ENCODE measurements at regions not wholly inside any gene's neighbourhood (a gene's known extent, or its start where the extent isn't known, plus 50 kb on each side); places are given as distances from the start of the nearest gene placed in this dataset.
"Not testable (repeated sequence)": the region's sequence is repeated elsewhere in the genome, so short reads cannot be mapped to it uniquely, and the experiment has no call there.

DNA sequence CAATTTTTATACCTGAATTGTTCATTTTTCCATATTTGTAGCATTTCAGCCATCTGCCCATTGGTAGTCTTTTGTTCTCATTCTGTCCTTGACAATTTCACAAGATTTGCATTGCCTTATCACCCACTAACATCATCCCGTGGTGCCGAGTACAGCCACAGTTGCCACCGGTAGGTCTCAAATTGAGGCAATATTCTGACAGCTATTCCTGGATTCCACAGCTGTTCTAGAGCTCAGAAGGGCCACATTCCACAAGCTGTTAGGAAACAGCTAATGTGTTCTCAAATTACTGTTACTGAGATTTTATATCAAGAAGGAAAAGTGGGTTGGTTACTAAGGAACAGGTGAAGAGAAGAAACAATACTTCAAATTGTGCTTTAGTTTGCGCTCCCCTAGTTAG lies 178.8 kb downstream of the RPRM start:
- no peak for DNase-seq

DNA sequence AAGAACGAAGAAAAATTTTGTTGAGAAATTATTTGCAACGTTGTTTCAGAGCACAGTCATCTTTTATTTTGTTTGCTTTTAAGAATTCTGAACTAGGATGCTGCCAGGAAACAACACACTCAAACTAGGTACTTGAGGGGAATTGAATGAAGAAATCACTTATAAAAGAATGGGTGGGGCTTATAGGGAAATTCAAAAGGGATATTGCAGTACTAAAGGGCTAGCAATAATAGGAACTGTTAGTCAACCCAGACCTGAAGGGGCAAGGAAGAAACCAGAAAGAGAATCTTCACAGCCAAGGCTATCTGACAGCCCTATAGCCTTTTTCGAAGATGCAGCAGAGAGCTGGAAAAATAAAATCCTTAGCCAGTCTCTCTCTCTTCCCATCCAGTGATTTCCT lies 179.3 kb downstream of the RPRM start:
- no peak for DNase-seq

DNA sequence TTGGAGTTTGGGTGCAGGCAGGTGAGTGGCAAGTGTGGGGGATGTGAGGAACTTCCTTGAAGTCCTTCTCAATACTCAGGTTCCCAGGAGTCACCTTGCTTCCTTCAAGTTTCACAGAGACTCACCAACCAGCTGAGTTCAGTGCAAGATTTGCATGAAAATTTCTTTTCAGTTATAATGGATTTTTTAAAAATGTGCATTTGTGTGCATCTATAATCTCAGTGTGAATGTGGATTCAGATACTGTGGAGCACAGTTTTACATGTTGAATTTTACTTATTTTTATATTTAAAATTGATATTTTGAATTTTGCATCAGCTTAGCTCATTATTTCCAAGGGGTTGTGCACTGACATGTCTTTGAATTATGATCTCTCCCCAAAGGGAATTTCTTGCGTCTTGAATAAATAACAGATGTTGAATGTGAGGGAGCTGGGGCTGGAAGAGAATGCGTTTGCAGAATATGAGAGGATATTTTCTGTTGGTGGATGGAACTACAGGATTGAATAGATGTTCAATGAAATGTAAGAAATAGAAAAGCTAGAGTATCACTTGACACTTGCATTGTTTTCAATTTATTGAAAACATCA lies 184.3 kb downstream of the RPRM start:
- DNase-seq: no peak

DNA sequence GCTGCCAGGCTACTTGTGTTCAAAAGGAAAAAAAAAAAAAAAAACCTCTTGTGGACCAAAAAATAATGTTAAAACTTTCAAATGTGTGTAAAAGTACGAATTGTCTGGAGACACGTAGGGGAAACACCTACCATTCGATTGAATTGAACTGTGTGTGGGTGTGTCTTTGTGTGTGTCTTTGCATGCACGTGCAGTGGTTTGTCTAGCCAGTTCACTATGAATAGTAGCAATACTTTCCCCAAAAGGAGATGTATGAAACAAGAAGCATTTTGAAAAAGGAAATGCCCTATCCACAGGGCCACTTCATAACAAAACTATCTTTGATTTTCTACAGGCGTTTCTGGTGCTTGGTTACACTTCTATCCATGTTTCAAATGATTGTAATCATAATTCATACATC lies 186.8 kb downstream of the RPRM start:
- DNase-seq: no peak

DNA sequence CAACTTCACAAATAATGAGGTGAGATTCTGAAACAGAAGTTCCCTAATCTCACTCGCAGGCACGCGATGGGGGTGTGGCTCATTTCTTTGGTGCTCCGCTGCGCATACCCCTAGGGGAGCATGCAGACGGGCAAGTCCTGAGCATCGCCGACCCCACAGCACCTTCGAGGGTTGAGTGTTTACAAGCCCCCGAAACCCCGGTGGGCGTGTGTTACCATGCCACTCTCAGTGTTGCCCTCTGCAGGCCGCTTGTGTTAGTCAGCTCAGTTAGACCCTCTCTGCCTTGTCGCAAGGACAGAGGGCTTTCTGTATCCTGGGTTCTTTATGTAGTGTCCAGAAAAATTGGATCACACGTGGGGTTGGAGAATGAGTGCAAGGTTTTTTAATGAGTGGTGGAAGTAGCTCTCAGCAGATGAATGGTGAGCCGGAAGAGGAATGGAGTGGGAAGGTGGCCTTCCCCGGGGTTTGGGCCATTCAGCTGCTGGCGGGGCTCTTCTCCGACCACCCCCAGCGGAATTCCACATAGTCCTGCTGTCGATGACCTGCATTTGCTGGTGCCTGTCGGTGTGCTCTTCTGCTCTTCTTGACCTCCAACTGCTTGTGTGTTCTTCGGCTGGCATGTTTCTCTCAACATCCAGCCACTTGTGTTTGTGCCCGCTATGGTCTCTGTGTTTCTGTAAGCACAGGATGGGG lies 191.3 kb downstream of the RPRM start:
- DNase-seq: no peak

DNA sequence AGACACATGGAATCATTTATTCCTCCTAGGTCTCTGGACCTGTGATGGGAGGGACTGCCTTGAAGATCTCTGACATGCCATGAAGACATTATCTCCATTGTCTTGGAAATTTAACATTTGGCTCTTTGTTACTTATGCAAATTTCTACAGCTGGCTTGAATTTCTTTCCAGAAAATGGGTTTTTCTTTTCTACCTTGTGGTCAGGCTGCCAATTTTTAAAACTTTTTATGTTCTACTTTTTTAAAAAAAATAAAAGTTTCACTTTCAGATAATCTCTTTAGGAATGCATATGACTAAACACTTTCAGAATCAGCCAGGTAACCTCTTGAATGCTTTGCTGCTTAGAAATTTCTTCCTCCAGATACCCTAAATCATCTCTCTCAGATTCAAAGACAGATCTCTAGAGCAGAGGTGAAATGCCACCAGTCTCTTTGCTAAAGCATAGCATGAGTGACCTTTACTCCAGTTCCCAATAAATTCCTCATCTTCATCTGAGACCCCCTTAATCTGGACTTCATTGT lies 209.6 kb downstream of the RPRM start:
- no peak for DNase-seq

DNA sequence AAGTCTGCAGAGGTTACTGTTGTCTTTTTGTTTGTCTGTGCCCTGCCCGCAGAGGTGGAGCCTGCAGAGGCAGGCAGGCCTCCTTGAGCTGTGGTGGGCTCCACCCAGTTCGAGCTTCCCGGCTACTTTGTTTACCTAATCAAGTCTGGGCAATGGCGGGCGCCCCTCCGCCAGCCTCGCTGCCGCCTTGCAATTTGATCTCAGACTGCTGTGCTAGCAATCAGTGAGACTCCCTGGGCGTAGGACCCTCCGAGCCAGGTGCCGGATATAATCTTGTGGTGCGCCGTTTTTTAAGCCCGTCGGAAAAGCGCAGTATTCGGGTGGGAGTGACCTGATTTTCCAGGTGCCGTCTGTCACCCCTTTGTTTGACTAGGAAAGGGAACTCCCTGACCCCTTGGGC lies 221.7 kb downstream of the RPRM start:
- DNase-seq: not testable (repeated sequence)

DNA sequence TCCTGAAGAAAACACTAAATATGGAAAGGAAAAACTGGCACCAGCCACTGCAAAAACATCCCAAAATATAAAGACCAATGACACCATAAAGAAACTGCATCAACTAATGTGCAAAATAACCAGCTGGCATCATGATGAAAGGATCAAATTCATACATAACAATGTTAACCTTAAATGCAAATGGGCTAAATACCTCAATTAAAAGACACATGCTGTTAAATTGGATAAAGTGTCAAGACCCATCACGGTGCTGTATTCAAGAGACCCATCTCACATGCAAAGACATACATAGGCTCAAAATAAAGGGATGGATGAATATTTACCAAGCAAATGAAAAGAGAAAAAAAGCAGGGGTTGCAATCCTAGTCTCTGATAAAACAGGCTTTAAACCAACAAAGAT lies 231.9 kb downstream of the RPRM start:
- DNase-seq: not testable (repeated sequence)

DNA sequence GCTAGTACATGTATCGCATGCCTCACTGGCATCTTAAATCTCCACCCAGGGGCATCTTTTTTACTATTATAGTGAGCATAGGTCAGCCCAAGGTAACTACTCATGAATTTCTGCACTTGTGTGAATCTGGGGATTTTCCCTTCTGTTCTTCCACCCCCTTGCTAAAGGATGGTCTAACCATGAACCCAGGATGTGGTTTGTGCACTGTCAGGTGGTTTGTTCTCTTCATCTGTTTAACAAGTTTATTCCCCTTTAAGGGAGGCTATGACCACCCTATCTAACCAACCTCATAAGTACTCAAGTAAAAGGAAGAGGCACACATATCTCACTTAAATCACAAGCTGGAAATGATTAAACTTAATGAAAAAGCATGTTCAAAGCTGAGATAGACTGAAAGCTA lies 243.0 kb downstream of the RPRM start:
- DNase-seq: no peak

DNA sequence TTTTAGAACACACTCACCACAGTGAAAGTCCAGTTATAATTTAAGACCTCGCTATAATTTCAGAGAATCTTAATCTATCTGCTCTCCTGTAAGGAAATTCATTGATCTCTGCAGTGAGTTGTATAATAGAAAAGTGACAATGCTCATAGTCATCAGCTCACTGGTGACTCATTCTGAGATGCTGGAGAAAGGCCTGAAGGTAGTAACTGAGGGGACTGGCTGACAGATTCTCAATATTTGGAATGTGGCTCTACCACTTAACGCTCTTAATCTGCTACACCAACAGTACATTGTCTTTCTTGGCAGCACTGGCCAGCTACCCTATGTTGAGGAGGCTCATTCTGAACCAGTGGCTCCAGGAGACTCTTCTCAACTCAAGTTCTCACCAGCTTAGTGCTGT lies 246.1 kb downstream of the RPRM start:
- no peak for DNase-seq

DNA sequence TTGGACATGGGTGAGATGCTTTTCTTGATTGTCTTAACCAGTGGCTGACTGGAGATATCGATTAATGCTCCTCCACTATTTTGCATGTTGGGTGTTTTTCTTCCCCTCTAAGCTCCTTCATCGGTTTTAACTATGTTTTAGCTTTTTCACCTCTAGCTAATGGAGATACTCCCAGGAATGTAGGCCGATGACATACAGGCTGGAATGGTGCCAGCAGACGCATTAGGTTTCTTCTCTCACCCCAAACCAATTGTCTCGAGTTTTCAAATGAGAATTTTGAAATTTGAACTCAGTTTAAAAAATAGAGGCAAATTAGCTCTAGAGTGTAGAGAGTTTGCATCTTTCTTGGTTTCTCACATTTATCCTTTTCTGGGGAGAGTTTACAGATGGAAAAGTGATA lies 247.6 kb downstream of the RPRM start:
- no peak for DNase-seq

DNA sequence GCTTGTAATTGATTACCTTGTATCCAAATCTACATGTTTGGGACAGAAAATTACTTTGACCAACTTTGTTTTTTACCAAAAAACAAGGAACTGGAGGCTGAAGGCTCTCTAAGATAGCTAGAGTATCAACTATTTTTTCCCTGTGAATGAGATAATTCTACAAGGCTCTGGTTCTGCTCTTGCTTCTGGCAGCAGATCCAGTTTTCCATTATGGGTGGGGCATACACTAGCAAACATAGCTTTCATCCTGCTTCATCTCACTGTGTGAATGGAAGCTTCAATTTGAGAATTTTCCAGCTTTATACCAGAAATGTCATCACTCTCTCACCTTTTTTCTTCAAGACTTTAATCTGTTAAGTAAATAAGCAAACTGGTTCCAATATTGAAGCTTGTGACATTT lies 249.7 kb downstream of the RPRM start:
- no peak for DNase-seq

DNA sequence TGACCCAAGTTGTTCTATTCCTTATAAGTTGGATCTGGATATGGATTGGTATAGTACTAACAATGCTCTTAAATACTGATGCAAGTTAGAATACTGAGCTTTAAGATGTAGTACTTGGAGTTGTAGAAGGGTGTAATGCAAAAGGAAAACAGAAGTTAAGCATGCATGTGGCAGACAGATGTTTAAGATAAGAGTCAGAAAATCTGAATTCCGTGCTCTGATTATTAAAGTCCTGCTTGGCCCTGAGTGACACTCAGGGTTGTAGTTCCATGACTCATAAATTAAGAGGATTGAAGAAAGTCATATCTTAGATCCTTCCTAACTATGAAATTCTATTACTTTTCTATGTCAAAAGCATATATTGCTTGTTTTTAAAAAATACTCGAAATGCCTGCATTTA lies 250.6 kb downstream of the RPRM start:
- no peak for DNase-seq

DNA sequence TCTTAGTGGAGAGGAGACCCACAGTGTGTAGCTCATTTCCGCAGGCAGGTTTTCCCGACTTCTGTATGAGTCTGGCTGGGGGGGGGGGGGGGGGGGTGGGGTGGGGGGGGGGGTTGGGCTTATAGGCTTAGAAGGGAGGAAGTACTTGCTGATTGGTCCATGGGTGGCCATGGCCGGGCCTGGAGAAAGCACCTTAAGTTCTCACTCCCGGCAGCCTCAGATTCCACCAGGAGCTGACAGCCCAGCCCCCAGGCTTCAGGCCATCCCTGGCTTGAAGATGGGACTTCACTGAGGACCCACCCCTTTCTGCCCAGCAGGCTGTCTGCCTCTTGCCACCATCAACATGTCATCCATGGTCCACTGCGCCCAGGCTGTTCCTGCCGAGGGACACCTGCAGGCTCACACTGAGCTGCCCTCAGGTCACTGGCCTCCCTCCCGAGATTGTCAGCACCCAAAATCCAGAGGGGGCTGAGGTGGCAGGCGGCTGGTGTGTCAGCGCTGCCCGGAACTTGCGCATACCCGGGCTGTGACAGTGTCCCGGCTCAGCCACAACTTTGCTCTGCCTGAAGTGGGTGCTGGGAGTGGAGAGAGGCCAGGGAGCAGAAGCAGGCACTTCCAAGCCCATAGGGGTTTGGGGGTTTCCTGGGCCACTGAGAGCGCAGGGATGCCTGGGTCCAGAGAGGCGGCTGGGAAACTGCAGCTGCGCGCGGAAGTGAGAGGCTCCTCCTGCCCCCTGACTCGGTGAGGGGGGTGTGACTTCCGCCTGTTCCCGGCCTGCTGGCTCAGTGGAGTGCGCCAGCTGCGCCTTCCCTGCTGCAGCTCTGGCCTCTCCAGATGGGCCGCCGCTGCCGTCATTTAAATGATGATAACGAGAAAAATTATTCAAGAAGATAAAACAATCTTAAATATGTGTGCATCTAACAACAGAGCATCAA lies 256.1 kb downstream of the RPRM start:
- no peak for DNase-seq

DNA sequence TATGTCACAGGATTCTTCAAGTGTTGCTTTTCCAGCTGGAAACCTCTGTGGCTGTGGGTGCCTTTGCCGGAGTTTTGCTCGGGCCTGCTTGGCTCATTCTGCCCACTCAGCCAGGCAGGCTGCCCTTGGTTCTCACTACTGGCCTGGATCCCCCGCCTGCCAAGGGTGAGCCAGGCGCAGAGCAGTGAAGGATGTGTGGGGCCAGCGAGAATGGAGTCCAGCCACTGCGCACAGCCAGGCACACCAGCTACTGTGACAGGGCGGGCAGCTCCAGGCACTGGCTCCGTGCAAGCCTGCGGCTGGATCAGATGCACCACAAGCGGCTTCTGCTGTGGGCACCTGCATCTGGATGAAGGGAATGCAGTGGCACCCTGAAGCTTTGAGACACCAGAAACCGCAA lies 257.1 kb downstream of the RPRM start:
- no peak for DNase-seq

DNA sequence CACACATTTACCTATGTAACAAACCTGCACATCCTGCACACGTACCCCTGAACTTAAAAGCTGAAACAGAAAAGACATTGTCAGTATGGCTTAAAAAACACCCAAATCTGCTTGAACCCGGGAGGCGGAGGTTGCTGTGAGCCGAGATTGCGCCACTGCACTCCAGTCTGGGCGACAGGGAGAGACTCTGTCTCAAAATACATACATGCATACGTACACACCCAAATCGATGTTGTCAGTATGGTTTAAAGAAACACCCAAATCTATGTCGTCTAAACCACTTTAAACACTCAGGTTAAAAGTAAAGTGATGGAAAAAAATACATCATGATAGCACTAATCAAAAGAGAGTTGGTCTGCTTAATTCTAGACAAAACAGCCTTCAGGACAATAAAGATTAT lies 257.5 kb downstream of the RPRM start:
- DNase-seq: no peak

DNA sequence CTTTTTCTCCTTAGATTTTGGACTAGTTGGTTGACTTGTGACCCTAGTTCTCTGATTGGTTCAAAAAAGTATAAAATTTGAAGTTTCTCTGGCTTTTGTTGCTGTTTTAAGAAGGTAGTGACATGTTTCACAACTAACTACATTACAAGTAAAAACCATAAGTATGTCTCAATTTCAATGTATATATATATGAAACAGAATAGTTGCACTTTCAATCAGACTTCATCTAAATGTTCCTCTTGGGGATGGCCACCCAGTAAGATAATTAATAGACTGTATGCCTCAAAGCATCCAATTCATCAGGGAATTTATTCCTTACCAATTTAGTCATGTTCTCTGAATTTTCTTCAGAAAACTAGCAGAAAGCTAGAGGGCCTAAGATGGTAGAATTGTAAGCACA lies 259.7 kb downstream of the RPRM start:
- DNase-seq: no peak

DNA sequence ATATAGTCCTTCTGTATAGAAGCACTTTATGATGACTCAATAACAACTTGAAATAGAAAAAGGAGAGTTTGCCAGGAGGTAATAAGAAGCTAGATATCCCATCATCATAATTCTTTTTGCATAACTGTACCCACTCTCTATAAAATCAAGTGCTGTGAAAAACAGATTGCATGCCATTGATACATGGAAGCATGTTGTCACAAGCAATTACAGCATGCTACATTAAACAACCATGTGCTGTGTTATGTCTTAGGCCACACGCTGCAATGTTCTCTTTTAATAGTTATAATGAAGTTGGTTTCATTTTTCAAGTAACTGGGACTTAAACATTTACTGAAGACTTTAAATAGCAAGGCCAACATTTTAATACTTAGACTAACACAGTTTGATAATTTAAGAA lies 264.2 kb downstream of the RPRM start:
- DNase-seq: no peak

DNA sequence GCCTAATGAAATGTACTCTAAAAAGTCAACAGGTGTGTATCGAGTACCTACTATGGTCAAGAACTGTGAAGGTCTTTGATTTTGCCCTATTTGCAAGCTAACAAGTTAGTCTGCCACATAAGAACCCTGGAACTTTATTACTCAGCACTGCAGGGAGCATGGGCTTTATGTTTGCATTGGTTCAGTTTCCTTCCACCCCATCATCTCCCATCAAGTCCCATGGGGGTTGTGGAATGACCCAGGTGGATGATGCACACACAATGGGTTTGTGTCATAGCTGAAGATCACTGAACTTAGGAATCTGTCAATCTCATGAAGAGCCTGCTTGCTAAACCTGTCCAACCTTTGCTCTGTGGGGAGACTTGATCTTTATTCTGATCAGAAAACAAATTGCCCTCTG lies 265.5 kb downstream of the RPRM start:
- no peak for DNase-seq

DNA sequence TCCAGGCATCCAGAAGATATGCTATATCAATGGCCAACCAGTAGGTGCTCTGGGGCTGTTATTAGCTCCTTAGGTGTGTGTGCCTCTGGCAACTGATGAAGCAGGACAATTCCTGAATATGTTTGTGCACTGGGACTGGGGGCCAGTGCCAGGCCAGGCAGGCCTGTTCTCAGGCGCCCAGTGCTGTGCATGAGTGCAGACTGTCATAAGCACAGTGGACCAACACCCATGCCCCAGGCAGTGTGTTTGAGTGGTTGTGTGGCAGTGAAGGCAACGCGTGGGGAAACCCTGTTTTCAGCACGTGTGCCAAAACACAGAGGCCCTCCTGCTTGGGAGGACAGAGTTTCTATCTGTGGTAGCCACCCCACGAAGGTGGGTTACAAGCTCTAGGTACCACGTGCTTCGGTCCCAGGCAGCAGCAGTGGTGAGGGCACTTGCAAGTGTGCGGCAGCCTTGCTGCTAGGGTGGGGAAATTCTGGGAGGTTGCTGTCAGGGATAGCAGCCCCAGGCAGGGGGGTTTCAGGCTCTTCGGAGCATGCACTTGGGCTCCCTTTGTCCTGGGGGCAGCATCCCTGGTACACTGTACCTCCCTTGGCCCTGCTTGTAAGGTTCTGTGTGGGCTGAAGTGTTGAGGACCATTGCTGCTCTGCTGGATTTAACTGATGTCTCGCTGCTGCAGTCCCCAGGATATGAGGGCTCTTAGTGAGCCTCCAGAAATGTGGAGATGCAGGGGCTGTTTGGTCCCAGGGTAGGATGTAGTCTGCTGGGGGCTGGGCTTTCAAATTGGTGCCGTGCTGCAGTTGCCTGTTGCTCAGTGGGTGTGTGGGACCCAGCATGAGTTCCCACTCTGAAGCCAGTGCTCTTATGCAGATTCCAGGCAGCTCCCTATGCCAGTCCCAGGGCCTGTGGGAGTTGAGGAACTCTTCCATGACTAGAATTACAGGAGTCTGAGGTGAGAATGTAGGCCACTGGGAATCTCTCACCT lies 280.9 kb downstream of the RPRM start:
- DNase-seq: no peak

DNA sequence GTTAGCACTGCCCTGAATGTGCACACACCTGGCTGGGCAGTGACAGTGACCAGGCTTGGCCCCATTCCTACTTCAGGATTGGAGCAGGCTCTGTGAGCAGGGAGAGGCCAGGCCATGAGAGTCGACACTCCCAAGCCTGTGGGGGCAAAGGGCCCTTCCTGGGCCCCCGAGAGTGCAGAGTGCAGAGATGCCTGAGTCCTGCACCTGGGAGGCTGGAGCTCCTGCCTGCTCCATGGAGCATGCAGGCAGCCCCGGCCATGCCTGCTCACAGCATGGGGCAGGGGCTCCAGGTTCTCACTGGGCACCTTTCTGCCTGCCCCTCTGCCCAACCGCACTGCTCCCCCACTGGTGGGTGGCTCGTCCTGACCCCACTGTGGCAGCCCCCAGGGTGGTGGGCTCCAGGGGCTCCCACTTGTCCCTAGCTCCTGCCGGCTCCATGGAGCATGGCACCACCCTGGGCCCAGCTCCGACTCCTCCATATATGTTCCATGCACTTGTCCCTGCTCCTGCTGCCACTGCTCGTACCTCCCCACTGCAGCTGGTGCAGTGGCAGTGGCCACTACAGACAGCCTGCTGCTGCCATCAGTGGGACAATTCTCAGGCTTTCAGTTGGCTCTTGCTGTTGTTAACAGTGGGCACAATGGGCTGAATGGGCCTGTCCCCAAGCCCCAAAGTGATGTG lies 282.0 kb downstream of the RPRM start:
- DNase-seq: no peak

DNA sequence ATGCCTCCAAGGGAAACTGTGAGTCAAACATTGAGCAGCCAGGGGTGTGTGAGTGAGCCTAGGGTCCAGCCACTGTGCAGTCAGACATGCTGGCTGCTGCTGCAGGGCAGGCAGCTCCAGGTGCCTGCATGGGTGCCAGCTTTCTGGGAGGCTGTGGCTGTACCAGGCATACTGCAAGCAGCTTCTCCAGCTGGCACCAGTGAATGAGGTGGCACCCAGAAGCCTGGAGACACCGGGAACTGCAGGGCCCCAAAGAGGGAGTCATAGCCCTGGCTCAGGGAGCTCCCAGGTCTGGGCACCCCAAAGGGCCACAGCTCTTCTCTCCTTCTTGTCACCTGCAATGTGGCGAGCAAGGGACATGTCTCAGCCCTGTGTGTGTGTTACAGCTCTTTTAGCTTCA lies 283.2 kb downstream of the RPRM start:
- DNase-seq: no peak
